Upper lobe of right lung (tissue), 1 donor: ENCODE measurements at regions not wholly inside any gene's neighbourhood (a gene's known extent, or its start where the extent isn't known, plus 50 kb on each side); places are given as distances from the start of the nearest gene placed in this dataset.
"Not testable (repeated sequence)": the region's sequence is repeated elsewhere in the genome, so short reads cannot be mapped to it uniquely, and the experiment has no call there.

ENCODE experiments used
- ATAC-seq: fragments of 200-7000 bp; cut with Tn5 transposase; one replicate; pipeline ENCODE4 v1.9.1; 2020; ENCODE audit warnings: mild to moderate bottlenecking, moderate library complexity
- DNase-seq: peaks from one replicate; pipeline ENCODE4 v3.0.0-alpha.2; 2020
- H3K27ac ChIP-seq: fragments of 200-600 bp; one replicate; pipeline ENCODE4 v1.8.0; 2022
- H3K27me3 ChIP-seq: fragments of 200-600 bp; one replicate; pipeline ENCODE4 v1.8.0; 2022; ENCODE audit warnings: mild to moderate bottlenecking
- H3K36me3 ChIP-seq: fragments of 200-600 bp; one replicate; pipeline ENCODE4 v1.8.0; 2022
- H3K4me1 ChIP-seq: fragments of 200-600 bp; one replicate; pipeline ENCODE4 v1.8.0; 2022
- H3K4me3 ChIP-seq: fragments of 200-600 bp; one replicate; pipeline ENCODE4 v1.8.0; 2022; ENCODE audit warnings: mild to moderate bottlenecking
- H3K9me3 ChIP-seq: fragments of 200-600 bp; one replicate; pipeline ENCODE4 v1.8.0; 2022
- CTCF ChIP-seq: fragments of 200-600 bp; IDR thresholded peaks from one replicate; pipeline ENCODE4 v1.8.0; 2022; ENCODE audit warnings: antibody characterized with exemption
- intact Hi-C: fragments of 100-400 bp; cut with DNase I; formaldehyde crosslinking; loops from one replicate; pipeline ENCODE4 v1.11.0; 2022
- donor health status: DM: no; HTN: yes; CAD: no; lungs with severe emphysema.

- Histone ChIP-seq H3K27ac (no peak overlapping the region), H3K27me3 (no peaks in the 10 kb centered on the region), H3K36me3 (no peaks in the 10 kb centered on the region), H3K9me3 (no peaks in the 10 kb centered on the region), H3K4me1 (no peaks in the 10 kb centered on the region), H3K4me3 (no peak overlapping the region)
- ATAC-seq (no peak), DNase-seq (no peak)
- intact Hi-C loops: no loop called here
- no peak for TF ChIP-seq CTCF
These were observed 128.7 kb upstream of the SKOR2 start for GRCh38 chr18:47380153-47380552.

GRCh38 chr18:47373465-47373864 lies 122.0 kb upstream of the SKOR2 start:
- no peaks in the 10 kb centered on the region for H3K4me1 ChIP-seq
- TF ChIP-seq CTCF: no peak
- ATAC-seq: no peak
- DNase-seq: no peak
- no peaks in the 10 kb centered on the region for H3K27me3 ChIP-seq
- no peak overlapping the region for H3K4me3 ChIP-seq
- intact Hi-C loops: no loop called here
- no peaks in the 10 kb centered on the region for H3K36me3 ChIP-seq
- H3K9me3 ChIP-seq: no peaks in the 10 kb centered on the region
- no peak overlapping the region for H3K27ac ChIP-seq

DNA sequence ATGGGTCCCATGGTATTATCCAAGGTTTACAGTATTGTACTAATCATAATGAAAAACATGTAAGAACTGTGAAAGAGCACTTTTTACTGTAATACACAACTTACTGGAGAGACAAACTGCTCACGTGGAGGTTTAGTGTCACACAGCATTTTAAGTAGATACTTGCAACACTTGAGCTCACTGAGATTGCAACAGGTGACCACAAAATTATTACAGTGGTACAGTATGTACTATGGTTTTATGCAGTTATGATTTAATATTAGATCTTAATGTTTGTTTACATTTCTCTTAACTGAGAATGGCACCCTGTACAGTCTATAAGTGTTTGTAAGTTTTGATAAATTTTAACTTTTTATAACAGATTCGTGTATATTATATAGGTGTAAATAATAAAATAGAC lies 118.6 kb upstream of the SKOR2 start:
- Histone ChIP-seq H3K4me1 (no peaks in the 10 kb centered on the region), H3K4me3 (no peak overlapping the region), H3K36me3 (no peaks in the 10 kb centered on the region), H3K27me3 (no peaks in the 10 kb centered on the region), H3K9me3 (no peaks in the 10 kb centered on the region), H3K27ac (no peak overlapping the region)
- intact Hi-C loops: no loop called here
- TF ChIP-seq CTCF: no peak
- no peak for ATAC-seq
- DNase-seq: no peak

GRCh38 chr18:47354061-47354460 lies 102.6 kb upstream of the SKOR2 start:
- intact Hi-C loops, H3K36me3 ChIP-seq, H3K4me1 ChIP-seq, ATAC-seq, H3K27me3 ChIP-seq, H3K4me3 ChIP-seq, H3K9me3 ChIP-seq, DNase-seq, H3K27ac ChIP-seq: not testable (repeated sequence)

DNA sequence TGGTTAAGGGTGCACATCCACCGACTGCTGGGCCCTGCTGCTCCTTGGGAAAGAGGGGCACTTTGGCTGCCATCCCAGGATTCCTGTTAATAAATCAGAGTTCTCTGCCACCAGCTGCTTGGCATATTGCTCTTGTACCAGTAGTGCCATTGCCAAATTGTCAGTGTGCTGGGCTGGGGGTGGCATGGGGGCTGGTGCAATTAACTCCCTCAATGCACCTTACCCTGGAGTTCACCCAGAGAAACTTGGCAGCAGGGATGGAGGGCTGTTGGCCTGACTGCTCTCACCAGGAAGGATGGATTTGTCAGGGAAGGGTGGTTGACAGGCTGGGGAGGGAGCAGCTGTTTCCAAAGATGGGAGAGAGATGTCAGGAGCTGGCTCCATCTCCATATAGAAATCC lies 94.6 kb upstream of the SKOR2 start:
- H3K9me3 ChIP-seq: no peaks in the 10 kb centered on the region
- ATAC-seq: no peak
- H3K27ac ChIP-seq: no peak overlapping the region
- intact Hi-C loops: no loop called here
- no peak for TF ChIP-seq CTCF
- no peaks in the 10 kb centered on the region for H3K36me3 ChIP-seq
- H3K4me3 ChIP-seq: no peak overlapping the region
- DNase-seq: no peak
- H3K27me3 ChIP-seq: no peaks in the 10 kb centered on the region
- no peaks in the 10 kb centered on the region for H3K4me1 ChIP-seq

GRCh38 chr18:47345291-47345690 lies 93.8 kb upstream of the SKOR2 start:
- Histone ChIP-seq H3K27me3 (no peaks in the 10 kb centered on the region), H3K4me1 (no peaks in the 10 kb centered on the region), H3K36me3 (no peaks in the 10 kb centered on the region), H3K9me3 (no peaks in the 10 kb centered on the region), H3K4me3 (no peak overlapping the region), H3K27ac (no peak overlapping the region)
- ATAC-seq: peak; percentile 48
- intact Hi-C loops: no loop called here
- no peak for DNase-seq
- no peak for TF ChIP-seq CTCF
